SHP77 (cell line): ENCODE measurements at regions not wholly inside any gene's neighbourhood (a gene's known extent, or its start where the extent isn't known, plus 50 kb on each side); places are given as distances from the start of the nearest gene placed in this dataset.

ENCODE experiments used
- DNase-seq, 2 experiments: peaks; one replicate each; lab custom pipeline; 2025; lab: John Stamatoyannopoulos, UW

GRCh38 chr2:128437204-128437565 is 118.5 kb upstream of the HS6ST1 start:
- DNase-seq: no peak

- DNase-seq: no peak
Observed at GRCh38 chr2:128438091-128438490, 119.4 kb upstream of the HS6ST1 start.

GRCh38 chr2:128438586-128438985 is 119.9 kb upstream of the HS6ST1 start:
- DNase-seq: no peak

- DNase-seq: no peak
Observed at GRCh38 chr2:128439031-128439790, 120.5 kb upstream of the HS6ST1 start.

- DNase-seq: no peak
Observed at GRCh38 chr2:128439791-128440665, 121.4 kb upstream of the HS6ST1 start.

GRCh38 chr2:128440666-128441340 is 122.1 kb upstream of the HS6ST1 start:
- no peak for DNase-seq

DNA sequence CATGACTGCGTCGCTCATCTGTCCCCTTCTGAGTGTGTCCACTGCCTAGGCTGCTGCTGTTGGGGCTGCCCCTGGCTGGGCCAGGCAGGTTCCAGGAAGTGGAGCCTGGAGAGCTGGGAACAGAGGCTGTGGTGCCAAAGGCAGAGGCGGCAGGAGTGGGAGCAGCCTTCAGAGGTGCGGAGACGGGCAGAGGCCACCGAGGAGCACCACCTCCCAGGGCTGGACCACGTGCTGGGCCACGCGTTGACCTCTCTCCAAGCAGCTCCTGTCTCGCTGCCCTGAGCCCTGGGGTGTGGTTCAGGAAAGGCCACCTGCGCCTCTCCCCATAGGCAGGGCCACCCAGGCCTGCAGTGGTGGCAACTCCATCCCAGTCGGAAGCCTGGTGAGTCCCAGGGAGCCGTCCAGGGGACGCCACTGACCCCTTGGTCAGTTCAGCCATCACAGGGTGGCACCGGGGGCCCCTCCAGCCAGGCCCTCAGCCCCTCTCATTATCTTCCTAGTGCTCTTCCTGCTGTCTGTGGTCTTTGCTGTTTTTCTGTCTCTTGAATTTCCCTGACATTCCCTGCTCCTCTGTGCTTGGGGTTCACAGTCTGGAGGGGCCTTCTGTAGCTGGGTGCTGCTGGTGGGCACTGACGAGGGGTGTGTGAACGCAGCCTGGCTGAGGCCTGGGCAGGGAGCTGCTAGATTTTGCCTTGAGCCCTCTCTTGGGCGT is 122.8 kb upstream of the HS6ST1 start:
- DNase-seq: no peak

DNA sequence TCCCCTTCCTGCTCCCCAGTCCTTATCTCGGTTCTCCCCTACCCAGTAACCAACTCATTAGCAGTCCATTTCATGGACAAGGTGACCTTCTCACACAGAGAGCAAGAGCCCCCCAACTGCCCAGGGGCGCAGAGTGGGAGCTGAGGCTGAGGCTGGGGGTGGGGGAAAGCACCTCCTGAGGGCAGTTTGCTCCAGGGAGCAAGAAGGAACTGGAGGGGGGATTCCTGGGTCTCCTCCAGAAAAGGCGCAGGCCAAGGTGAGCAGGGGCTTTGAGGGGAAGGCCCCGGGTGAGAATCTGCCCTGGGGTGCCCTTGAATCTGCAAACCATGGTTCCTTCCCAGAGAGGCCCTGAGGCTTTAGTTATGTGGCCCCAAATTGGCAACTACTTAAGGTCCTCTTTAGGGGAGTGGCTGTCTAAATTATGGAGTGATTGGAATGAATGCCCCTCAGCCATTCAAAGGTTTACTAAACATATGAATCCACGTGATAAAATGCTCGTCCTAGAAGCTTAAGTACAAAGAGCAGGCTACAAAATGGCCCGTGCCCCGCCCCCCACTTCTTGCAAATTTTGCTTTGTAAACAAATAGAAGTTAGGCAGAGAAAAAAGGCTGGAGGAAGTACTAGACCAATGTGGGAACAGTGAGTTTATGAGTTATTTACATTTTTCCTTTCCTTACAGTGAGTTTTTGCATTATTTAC is 123.5 kb upstream of the HS6ST1 start:
- no peak for DNase-seq

- DNase-seq: no peak
Observed at GRCh38 chr2:128442891-128443302, 124.2 kb upstream of the HS6ST1 start.

DNA sequence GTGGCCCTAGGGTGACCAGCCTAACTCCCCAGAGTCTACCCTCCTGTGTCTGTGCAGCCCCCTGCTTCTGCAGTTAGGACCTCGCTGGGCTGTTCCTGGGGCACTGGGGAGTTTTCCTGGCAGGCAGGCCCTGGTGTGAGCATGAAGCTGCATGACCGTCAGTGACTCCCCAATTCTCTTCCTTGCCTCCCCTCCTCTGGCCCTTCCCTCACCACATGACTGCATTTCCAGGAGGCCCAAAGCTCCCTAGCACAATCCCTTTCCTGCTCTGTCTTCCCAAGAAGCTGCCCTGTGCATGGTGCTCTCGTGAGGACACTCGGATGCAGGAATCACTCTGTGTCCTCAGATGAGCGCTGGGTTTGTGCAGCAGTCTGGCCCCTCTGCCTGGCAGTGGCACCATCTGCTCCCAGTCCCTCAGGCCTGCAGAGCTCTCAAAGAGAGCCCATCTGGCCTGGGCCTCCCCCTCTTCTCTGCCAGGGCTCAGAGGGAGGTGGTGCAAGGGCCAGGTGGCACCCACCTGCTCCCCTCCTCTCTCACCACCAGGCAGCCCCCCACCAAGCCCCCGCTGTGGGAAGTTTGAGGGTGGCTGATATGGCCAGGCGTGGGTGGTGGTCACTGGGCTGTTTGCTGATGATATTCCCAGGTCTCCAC is 125.6 kb upstream of the HS6ST1 start:
- no peak for DNase-seq

DNA sequence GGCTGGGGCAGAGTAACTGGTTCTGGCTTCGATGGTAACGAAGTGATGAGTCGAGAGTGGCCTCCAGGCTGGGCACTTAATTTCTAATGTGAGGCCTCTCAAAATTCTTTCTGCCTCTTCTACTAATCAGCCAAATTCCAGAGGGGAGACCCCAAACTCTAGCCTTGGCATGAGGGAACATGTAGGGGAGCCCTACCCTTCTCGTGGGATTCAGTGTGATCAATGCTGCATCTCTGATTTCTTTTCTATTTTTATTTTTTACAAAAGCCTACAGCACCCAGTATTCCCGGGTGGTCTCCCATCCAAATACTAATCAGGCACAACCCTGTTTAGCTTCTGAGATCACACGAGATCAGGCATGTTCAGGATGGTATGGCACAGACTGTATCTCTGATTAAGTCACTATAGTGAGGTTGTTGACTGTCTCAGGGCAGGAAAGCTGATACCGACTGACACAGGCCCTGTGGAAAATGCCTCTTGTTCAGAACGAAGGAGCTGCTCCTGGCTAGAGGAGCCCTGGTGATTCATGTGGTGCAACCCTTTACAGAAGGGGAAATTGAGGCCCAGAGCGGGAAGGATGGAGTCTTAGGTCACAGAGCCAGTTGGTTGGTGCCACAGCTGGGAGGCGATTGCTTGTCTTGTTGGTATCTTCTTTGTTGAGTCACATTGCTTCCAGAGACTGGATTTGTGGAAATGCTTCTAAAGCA is 126.3 kb upstream of the HS6ST1 start:
- no peak for DNase-seq

DNA sequence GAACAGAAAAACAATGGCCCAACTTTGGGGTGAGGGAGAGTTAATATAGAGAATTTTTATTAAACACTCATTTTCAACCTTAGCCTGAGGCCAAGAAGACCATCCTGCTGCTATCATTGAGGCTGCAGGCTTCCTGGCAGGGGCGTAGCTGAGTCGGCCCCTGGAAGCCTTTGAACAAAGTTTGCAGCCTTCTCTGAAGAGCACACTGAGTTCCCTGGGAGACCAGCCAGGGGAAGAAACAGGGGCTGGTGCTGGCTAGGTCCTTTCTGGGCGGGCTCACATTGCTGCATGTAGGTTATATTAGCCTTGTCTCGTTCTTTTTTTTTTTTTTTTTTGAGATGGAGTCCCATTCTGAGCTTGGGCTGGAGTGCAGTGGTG is 126.8 kb upstream of the HS6ST1 start:
- no peak for DNase-seq

- DNase-seq: peak in 1 of 2 experiments; percentile 5
Observed at GRCh38 chr2:128446049-128446873, 127.6 kb upstream of the HS6ST1 start.

GRCh38 chr2:128446874-128447537 is 128.3 kb upstream of the HS6ST1 start:
- no peak for DNase-seq

- DNase-seq: no peak
Observed at GRCh38 chr2:128447538-128447995, 128.9 kb upstream of the HS6ST1 start.

GRCh38 chr2:128448331-128449225 is 129.9 kb upstream of the HS6ST1 start:
- DNase-seq: no peak

- no peak for DNase-seq
Observed at GRCh38 chr2:128449226-128450061, 130.8 kb upstream of the HS6ST1 start.
